ENCODE measurements at regions not wholly inside any gene's neighbourhood (a gene's known extent, or its start where the extent isn't known, plus 50 kb on each side); places are given as distances from the start of the nearest gene placed in this dataset.

DNA sequence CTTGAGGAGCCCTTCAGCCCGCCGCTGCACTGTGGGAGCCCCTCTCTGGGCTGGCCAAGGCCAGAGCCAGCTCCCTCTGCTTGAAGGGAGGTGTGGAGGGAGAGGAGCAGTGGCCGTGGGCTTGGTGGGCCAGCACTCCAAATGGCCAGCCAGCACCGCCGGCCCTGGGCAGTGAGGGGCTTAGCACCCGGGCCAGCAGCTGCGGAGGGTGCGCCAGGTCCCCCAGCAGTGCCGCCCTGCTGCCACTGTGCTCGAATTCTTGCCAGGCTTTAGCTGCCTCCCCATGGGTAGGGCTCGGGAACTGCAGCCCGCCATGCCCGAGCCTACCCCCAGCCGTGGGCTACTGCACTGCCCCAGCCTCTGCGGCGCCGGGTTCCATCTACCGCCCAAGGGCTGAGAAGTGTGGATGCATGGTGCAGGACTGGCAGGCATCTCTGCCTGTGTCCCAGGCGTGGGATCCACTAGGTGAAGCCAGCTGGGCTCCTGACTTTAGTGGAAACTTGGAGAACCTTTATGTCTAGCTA is 82.7 kb downstream of the KCNA4 start:
- TF ChIP-seq POLR2AphosphoS5 (IDR thresholded peaks at IDR 0.05) (no peak), POLR2A (IDR thresholded peaks at IDR 0.05) (no peak), CTCF (IDR thresholded peaks at IDR 0.05) (no peak)
- intact Hi-C loops (cut with DNase I; ENCODE audit: low total_unique reads), result no loop called here

GRCh38 chr11:29916040-29916439 is 100.8 kb downstream of the KCNA4 start:
- intact Hi-C loops (cut with DNase I; ENCODE audit: low total_unique reads), result no loop called here
- H3K27me3 ChIP-seq, result no peaks in the 10 kb centered on the region
- no peak for TF ChIP-seq POLR2A (IDR thresholded peaks at IDR 0.05)
- no peak for TF ChIP-seq POLR2AphosphoS5 (IDR thresholded peaks at IDR 0.05)
- TF ChIP-seq CTCF (IDR thresholded peaks at IDR 0.05), result no peak
- H3K9me3 ChIP-seq, result no peaks in the 10 kb centered on the region
- no peak for DNase-seq (ENCODE audit: low spot score in 2 of 2)
- no peak overlapping the region for H3K27ac ChIP-seq
- no peaks in the 10 kb centered on the region for H3K4me1 ChIP-seq
- no peak overlapping the region for H3K4me3 ChIP-seq
- no peaks in the 10 kb centered on the region for H3K36me3 ChIP-seq

More for the DNA sequence above, 82.7 kb downstream of the KCNA4 start:
- peaks cover 0 to 9% of the 10 kb centered on the region in 2 donors for H3K9me3 ChIP-seq
- no peak overlapping the region for H3K27ac ChIP-seq
- H3K36me3 ChIP-seq, result no peaks in the 10 kb centered on the region
- H3K4me1 ChIP-seq, result no peaks in the 10 kb centered on the region
- no peak overlapping the region for H3K4me3 ChIP-seq
- H3K27me3 ChIP-seq, result no peaks in the 10 kb centered on the region
- no peak for DNase-seq (ENCODE audit: low spot score in 2 of 2)

GRCh38 chr11:29914203-29914930 is 102.5 kb downstream of the KCNA4 start:
- no peak overlapping the region for H3K27ac ChIP-seq
- DNase-seq (ENCODE audit: low spot score in 2 of 2), result no peak
- no peaks in the 10 kb centered on the region for H3K9me3 ChIP-seq
- TF ChIP-seq POLR2A (IDR thresholded peaks at IDR 0.05), result no peak
- no peak for TF ChIP-seq POLR2AphosphoS5 (IDR thresholded peaks at IDR 0.05)
- TF ChIP-seq CTCF (IDR thresholded peaks at IDR 0.05), result no peak
- no peak overlapping the region for H3K4me3 ChIP-seq
- H3K4me1 ChIP-seq, result no peaks in the 10 kb centered on the region
- H3K27me3 ChIP-seq, result no peaks in the 10 kb centered on the region
- intact Hi-C loops (cut with DNase I; ENCODE audit: low total_unique reads), result no loop called here
- H3K36me3 ChIP-seq, result no peaks in the 10 kb centered on the region

DNA sequence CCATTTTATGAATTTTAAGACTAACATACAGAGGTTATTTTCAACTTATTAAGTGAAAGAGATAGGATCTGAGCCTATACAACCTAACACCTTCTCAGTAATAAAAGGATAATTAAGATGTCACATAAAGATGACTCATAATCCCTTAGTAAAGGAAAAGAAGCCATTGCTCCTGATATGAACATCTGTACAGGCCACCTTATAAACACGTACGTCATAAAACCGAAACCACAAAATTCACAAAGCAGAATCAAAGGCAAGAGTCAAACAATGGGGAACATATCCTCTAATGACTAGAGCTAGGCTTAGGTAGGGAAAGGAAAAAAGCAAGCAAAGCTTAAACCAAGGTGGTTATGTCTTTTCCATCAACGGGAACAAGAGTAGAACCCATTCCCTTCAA is 103.5 kb downstream of the KCNA4 start:
- no peak overlapping the region for H3K4me3 ChIP-seq
- no peaks in the 10 kb centered on the region for H3K36me3 ChIP-seq
- H3K9me3 ChIP-seq, result no peaks in the 10 kb centered on the region
- DNase-seq (ENCODE audit: low spot score in 2 of 2), result no peak
- H3K4me1 ChIP-seq, result no peaks in the 10 kb centered on the region
- intact Hi-C loops (cut with DNase I; ENCODE audit: low total_unique reads), result no loop called here
- TF ChIP-seq POLR2AphosphoS5 (IDR thresholded peaks at IDR 0.05), result no peak
- no peak for TF ChIP-seq CTCF (IDR thresholded peaks at IDR 0.05)
- TF ChIP-seq POLR2A (IDR thresholded peaks at IDR 0.05), result no peak
- no peaks in the 10 kb centered on the region for H3K27me3 ChIP-seq
- H3K27ac ChIP-seq, result no peak overlapping the region

DNA sequence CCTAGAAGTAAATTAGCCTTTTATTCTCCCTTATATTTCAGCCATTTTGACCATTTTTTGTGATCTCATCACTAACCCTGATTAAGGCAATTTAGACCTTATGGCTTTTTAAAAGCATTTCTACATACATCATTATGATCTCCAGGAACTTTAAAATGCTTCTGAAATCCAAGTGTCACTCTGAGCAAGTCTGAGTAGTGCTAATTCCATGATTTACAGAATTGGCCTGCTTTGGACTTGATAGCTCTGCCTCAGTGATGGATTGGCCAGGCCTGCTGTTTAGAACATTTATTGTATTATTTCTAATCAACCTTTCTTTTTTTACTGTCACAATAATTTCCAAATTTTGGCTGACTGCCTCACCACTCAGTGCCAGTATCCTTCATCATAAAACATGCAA is 116.4 kb downstream of the KCNA4 start:
- Histone ChIP-seq H3K9me3 (peaks cover 3 to 14% of the 10 kb centered on the region in 2 donors), H3K36me3 (no peaks in the 10 kb centered on the region), H3K4me1 (no peaks in the 10 kb centered on the region), H3K27ac (no peak overlapping the region), H3K27me3 (no peaks in the 10 kb centered on the region), H3K4me3 (no peak overlapping the region)
- no peak for TF ChIP-seq POLR2A (IDR thresholded peaks at IDR 0.05)
- TF ChIP-seq POLR2AphosphoS5 (IDR thresholded peaks at IDR 0.05), result no peak
- TF ChIP-seq CTCF (IDR thresholded peaks at IDR 0.05), result no peak
- intact Hi-C loops (cut with DNase I; ENCODE audit: low total_unique reads), result no loop called here
- DNase-seq (ENCODE audit: low spot score in 2 of 2), result no peak

Data from breast epithelium (tissue), 4 donors.